ENCODE measurements at regions not wholly inside any gene's neighbourhood (a gene's known extent, or its start where the extent isn't known, plus 50 kb on each side); places are given as distances from the start of the nearest gene placed in this dataset.

- no peaks in the 10 kb centered on the region for H3K4me1 ChIP-seq
- H3K27ac ChIP-seq = no peak overlapping the region
- no peaks in the 10 kb centered on the region for H3K9me3 ChIP-seq
- no peak overlapping the region for H3K4me3 ChIP-seq
- no peaks in the 10 kb centered on the region for H3K27me3 ChIP-seq
- H3K36me3 ChIP-seq = no peaks in the 10 kb centered on the region
- intact Hi-C loops (cut with DNase I) = no loop called here
- TF ChIP-seq CTCF (IDR thresholded peaks at IDR 0.05) = no peak
- no peak for DNase-seq (ENCODE audit: low spot score in 2 of 2)
Observed at GRCh38 chr6:170081556-170081955, 209.3 kb downstream of the DLL1 start.

GRCh38 chr6:170080828-170081371 is 210.0 kb downstream of the DLL1 start:
- no peaks in the 10 kb centered on the region for H3K36me3 ChIP-seq
- no peaks in the 10 kb centered on the region for H3K4me1 ChIP-seq
- no peaks in the 10 kb centered on the region for H3K27me3 ChIP-seq
- intact Hi-C loops (cut with DNase I) = no loop called here
- no peaks in the 10 kb centered on the region for H3K9me3 ChIP-seq
- no peak for DNase-seq (ENCODE audit: low spot score in 2 of 2)
- no peak for TF ChIP-seq CTCF (IDR thresholded peaks at IDR 0.05)
- H3K27ac ChIP-seq = no peak overlapping the region
- no peak overlapping the region for H3K4me3 ChIP-seq

- no peak for TF ChIP-seq CTCF (IDR thresholded peaks at IDR 0.05)
- intact Hi-C loops (cut with DNase I) = no loop called here
- no peaks in the 10 kb centered on the region for H3K27me3 ChIP-seq
- no peak for DNase-seq (ENCODE audit: low spot score in 2 of 2)
- no peaks in the 10 kb centered on the region for H3K4me1 ChIP-seq
- H3K27ac ChIP-seq = no peak overlapping the region
- no peak overlapping the region for H3K4me3 ChIP-seq
- H3K36me3 ChIP-seq = no peaks in the 10 kb centered on the region
- no peaks in the 10 kb centered on the region for H3K9me3 ChIP-seq
Observed at GRCh38 chr6:170080169-170080827, 210.6 kb downstream of the DLL1 start.

GRCh38 chr6:170076466-170077165 is 214.3 kb downstream of the DLL1 start:
- Histone ChIP-seq H3K27me3 (no peaks in the 10 kb centered on the region), H3K36me3 (no peaks in the 10 kb centered on the region), H3K27ac (no peak overlapping the region), H3K4me3 (no peak overlapping the region), H3K4me1 (no peaks in the 10 kb centered on the region), H3K9me3 (no peaks in the 10 kb centered on the region)
- TF ChIP-seq CTCF (IDR thresholded peaks at IDR 0.05) = no peak
- peak in 1 of 2 donors; percentile 30 for DNase-seq (ENCODE audit: low spot score in 2 of 2)
- intact Hi-C loops (cut with DNase I) = no loop called here

GRCh38 chr6:170075659-170076223 is 215.1 kb downstream of the DLL1 start:
- no peaks in the 10 kb centered on the region for H3K4me1 ChIP-seq
- intact Hi-C loops (cut with DNase I) = no loop called here
- no peaks in the 10 kb centered on the region for H3K36me3 ChIP-seq
- peak in 1 of 2 donors; percentile 53 for DNase-seq (ENCODE audit: low spot score in 2 of 2)
- no peak for TF ChIP-seq CTCF (IDR thresholded peaks at IDR 0.05)
- no peak overlapping the region for H3K27ac ChIP-seq
- H3K27me3 ChIP-seq = no peaks in the 10 kb centered on the region
- no peaks in the 10 kb centered on the region for H3K9me3 ChIP-seq
- H3K4me3 ChIP-seq = no peak overlapping the region
